CD4-positive, alpha-beta T cell treated with Interleukin-1 beta for 1 hour (primary cell): ENCODE measurements at regions not wholly inside any gene's neighbourhood (a gene's known extent, or its start where the extent isn't known, plus 50 kb on each side); places are given as distances from the start of the nearest gene placed in this dataset.

ENCODE experiments used
- DNase-seq, 2 donors: peaks; one replicate each; pipeline ENCODE4 v3.0.0-alpha.2; 2020 to 2022

DNA sequence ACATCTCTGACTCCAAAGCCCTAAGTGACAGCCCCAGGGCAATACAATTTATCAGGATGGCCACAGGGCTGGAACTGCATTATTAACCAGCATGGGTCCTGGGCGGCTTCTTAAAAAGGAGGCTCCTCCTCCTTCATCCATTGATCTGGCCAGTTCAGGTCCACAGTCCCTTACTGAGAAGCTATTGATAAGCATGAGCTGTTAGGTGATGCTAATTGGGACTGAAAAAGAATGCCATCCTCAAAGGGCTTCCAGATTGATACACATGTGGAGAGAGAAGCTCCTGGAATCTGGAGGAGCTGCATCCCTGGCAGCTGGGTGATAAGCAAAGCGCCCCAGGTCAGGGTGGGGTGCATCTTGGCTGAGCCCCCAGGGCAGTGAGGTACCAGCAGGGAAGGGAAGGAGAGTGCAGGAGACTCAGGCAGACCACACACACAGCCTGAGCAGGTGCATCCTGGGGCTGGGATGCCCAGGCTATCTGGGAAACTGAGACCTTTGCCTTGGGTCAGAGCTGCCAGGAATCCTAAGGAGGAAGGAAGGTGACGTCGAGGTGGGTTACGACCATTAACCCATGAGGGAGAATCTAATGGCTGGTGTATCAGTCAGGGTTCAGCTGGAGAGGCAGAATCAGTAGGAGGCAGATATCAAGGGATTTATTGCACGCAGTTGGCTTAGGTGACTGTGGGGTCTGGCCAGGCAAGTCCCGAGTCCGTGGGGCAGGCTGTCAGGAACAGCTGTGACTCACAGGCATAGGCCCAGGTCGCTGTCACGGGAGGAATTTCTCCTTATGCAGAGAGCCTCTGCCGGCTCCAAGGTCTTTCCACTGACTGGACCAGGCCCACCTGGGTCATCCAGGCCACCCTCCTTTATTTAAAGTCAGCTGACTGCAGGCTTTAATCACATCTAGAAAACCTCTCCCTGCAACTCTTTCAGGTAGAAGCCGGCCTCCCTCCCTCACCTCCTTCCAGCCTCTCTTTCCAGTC lies 261.2 kb downstream of the BMP7 start:
- no peak for DNase-seq

GRCh38 chr20:57006411-57007170 lies 259.9 kb downstream of the BMP7 start:
- DNase-seq: no peak

DNA sequence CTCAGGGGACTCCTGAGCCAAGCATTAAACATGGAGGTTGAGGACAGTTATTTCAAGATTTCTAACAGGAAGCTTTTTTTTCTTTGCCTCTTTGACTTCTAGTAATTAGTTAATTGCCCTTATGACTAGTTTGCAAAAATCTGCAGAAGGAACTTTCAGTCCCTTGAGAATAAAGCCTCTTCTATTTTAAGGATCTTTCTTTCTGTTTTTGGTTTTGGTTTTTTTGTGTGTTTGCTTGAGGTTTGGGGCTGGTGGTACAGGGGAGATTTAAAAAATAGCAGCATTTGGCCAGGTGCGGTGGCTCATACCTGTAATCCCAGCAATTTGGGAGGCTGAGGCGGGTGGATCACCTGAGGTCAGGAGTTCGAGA lies 259.3 kb downstream of the BMP7 start:
- no peak for DNase-seq

- no peak for DNase-seq
Measured at GRCh38 chr20:57008217-57008616, 258.2 kb downstream of the BMP7 start.

DNA sequence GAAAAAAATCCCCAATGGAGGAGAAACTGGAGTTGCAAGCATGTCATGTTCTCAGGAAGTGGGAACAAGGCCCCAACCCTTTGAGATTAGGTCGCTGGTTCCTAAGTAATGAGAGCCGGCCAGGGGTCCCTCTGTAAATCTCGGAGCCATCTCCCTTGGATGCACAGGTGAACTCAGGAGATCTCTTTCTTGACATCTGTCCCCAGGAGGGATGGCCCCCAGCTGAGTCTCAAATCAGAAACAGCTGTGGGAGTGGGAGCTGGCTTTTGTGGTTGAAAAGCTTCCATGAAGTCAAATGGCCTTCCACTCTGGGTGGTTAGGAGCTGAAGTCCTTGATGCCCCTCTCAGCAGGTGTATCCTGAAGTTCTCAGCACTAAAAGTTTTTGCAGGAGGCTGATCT lies 257.1 kb downstream of the BMP7 start:
- no peak for DNase-seq

DNA sequence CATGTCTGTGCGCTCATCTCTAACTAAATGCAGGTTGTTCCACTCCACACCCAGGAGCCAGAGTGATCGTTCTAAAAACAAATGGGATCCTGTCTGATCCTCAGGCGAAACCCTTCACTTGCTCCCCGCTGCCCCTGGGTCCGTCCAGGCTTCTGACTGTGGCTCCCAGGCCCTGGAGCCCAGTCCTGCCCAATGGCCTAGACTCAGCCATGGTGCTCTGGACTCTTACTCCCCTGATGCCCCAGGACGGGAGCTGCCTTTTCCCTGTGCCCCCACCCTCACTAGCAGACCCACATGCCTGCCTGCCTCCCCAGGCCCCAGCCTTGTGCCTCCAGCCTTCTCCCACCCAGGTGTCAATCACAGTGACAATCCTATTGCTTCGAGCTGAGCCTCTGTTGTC lies 256.7 kb downstream of the BMP7 start:
- no peak for DNase-seq

DNA sequence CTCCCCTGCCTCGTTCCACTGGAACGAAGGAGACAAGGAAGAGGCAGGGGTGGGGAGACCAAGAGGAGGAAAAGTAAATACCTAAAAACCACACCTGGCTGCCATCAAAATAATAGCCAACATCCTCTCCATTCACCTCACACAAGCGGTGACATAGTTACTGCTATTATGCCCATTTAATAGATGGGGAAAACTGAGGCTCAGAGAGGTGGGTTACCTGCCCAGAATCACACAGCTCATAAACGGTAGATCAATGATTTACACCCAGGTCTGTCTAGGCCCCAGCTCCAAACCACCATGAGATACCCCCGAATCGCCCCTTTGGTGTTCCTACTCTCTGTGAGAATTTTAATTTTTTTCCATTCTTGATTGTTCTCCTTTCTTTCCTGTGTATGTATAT lies 253.8 kb downstream of the BMP7 start:
- DNase-seq: no peak

DNA sequence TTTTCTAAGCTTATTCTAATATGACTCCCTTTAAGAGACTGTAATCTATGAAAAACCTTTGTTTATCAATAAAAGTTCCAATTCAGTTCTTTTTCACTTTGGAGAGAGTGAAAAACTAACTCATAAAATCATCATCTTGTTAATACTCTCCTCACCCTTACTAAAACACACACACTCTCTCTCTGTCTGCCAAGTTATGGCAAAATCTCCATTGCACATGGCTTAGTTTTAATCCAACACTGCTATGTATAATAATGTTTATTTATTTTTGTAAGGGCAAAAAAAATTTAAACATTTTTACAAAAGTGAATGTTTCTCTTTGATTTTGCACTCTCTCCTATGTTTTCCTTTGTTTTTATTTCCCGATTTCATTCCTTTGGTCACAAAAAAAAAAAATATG lies 253.2 kb downstream of the BMP7 start:
- DNase-seq: no peak

DNA sequence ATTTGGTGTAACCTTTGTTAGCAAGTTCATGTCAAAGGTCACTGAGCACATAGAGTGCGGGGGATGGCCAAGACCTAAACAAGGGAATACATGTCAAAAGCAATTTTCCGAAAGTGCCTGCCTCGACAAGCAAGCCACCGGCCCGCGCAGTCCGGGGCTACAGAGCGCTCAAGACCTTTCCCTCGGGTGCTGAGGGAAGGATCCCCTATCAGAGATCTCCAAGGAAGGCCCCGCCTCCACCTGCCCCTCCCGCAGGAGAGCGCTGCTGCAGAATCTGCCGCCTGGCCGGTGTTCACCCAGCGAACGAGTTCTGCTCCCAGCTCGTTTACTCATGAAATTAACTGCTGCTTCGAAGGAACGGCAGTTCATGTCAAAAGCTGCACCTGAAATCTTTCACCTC lies 252.7 kb downstream of the BMP7 start:
- DNase-seq: no peak

- DNase-seq: no peak
Measured at GRCh38 chr20:57020364-57020763, 246.1 kb downstream of the BMP7 start.

- DNase-seq: no peak
Measured at GRCh38 chr20:57022306-57022705, 244.1 kb downstream of the BMP7 start.

DNA sequence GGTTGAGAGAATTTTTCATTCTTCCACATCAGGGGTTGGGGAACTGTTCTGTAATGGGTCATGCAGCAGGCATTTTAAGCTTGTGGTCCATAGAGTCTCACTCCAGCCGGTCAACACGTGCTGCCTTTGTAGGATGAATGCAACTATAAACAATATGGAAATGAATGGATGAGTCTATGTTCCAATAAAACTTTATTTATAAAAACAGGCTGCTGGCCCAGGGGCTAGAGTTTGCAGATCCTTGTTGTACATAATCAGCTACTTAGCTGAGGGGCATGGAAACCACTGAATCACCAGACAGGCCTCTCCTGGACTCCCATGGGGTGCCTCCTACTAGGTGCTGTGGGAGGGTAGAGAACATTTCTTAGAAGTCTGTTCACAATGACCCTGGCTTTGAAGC lies 243.4 kb downstream of the BMP7 start:
- DNase-seq: no peak

GRCh38 chr20:57023997-57024396 lies 242.4 kb downstream of the BMP7 start:
- DNase-seq: no peak

- no peak for DNase-seq
Measured at GRCh38 chr20:57024849-57025248, 241.6 kb downstream of the BMP7 start.

- no peak for DNase-seq
Measured at GRCh38 chr20:57025261-57025660, 241.2 kb downstream of the BMP7 start.

DNA sequence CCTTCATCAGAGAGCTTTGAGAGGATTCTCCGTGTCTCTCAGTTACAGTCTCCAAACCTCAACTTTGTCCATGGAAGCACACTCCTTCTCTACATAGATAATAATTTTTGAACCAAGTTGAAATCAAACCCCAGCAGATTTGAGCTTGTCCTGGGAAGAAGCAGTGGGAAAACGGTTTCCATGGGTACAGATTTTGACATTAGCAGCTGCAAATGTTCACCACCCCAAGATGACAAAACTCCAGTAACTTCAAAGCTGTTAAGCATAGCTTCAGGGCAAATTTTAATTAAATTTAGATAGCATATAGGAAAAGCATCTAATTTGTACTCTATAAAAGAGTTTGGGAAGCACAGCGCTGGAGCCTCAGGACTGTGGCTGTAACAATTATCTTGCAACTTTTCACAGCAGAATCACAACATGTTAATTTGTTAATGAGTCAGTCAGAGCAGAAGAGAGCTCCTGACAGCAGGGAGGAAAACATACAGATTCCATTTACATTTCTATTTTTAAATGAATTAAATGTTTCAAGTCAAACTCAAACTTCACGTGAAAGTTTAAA lies 240.7 kb downstream of the BMP7 start:
- no peak for DNase-seq

GRCh38 chr20:57027777-57028176 lies 238.7 kb downstream of the BMP7 start:
- no peak for DNase-seq

GRCh38 chr20:57030611-57031600 lies 235.5 kb downstream of the BMP7 start:
- DNase-seq: no peak

- no peak for DNase-seq
Measured at GRCh38 chr20:57031867-57032355, 234.5 kb downstream of the BMP7 start.

DNA sequence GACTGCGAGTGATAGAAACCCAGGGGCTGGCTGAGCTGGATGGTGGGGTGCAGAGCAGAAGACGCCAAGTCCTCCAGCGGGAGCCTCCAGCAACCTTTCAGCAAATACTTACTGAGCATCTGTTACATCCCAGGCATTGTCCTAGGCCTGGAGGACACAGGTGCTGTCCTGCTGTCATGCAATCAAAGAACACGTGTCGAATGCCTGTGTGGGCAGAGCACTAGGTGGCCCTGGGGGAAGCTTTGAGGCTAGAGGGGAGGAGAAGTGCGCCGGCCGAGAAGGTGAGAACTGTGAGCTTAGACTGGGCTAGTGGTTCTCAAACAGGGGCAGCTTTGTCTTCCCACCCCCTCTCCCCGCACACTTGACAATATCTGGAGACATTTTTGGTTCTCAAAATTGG lies 233.6 kb downstream of the BMP7 start:
- DNase-seq: no peak

DNA sequence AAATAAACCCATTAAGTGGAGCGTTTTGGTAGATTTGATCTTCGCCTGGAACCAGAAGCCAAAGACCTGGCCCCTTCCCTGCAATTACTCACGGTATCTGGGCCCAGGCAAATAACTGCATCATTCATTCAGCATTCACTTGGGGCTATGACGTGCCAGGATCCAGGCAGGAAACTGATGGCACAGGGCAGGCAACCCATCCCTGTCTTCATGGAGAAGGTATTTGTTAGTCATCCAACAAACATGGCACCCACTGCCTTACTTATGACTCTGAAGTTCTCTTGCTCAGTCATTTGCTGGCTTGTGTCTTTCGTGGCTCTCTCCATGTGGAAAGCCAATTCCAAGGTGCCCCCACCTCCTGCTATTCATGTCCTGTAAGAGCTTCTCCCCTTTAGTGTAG lies 232.4 kb downstream of the BMP7 start:
- DNase-seq: no peak

DNA sequence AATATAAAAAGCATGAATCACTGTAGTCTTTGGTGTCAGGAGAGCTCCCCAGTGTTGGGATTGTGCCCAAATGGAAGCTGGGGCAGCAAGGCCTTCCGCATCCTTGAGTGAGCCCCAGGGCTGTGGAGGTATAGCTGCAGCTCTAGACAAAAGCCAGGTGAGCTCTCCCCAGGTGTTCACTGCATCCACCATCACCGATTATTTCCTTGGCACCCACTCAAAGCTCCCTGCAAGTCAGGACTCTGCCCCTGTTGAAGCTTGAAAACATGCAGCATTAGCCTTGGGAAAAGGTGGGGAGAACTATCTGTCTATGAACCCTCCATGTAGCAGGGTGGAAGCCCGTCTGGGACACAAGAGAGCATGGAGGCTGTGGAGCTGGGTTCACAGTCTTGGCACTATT lies 228.8 kb downstream of the BMP7 start:
- no peak for DNase-seq
